Pons (tissue), 1 donor: ENCODE measurements at regions not wholly inside any gene's neighbourhood (a gene's known extent, or its start where the extent isn't known, plus 50 kb on each side); places are given as distances from the start of the nearest gene placed in this dataset.
"Not testable (repeated sequence)": the region's sequence is repeated elsewhere in the genome, so short reads cannot be mapped to it uniquely, and the experiment has no call there.

ENCODE experiments used
- DNase-seq: peaks from one replicate; pipeline ENCODE4 v3.0.0-alpha.2; 2016; ENCODE audit warnings: low spot score

GRCh38 chr7:54355842-54356241 lies 186.3 kb upstream of the VSTM2A start:
- DNase-seq, result no peak

GRCh38 chr7:54360075-54360840 lies 181.9 kb upstream of the VSTM2A start:
- DNase-seq, result no peak

- no peak for DNase-seq
These were observed 151.6 kb upstream of the VSTM2A start for GRCh38 chr7:54390565-54390964.

GRCh38 chr7:54392935-54393334 lies 149.2 kb upstream of the VSTM2A start:
- no peak for DNase-seq

GRCh38 chr7:54394834-54395233 lies 147.3 kb upstream of the VSTM2A start:
- no peak for DNase-seq

GRCh38 chr7:54397836-54398612 lies 144.2 kb upstream of the VSTM2A start:
- no peak for DNase-seq

- DNase-seq, result no peak
These were observed 143.3 kb upstream of the VSTM2A start for GRCh38 chr7:54398863-54399262.

- no peak for DNase-seq
These were observed 132.3 kb upstream of the VSTM2A start for GRCh38 chr7:54409917-54410316.

GRCh38 chr7:54416678-54417077 lies 125.5 kb upstream of the VSTM2A start:
- DNase-seq, result no peak

GRCh38 chr7:54419209-54419608 lies 123.0 kb upstream of the VSTM2A start:
- no peak for DNase-seq

- no peak for DNase-seq
These were observed 115.8 kb upstream of the VSTM2A start for GRCh38 chr7:54426406-54426805.

GRCh38 chr7:54429111-54429510 lies 113.1 kb upstream of the VSTM2A start:
- DNase-seq, result no peak

- no peak for DNase-seq
These were observed 102.8 kb upstream of the VSTM2A start for GRCh38 chr7:54439391-54439790.

- DNase-seq, result not testable (repeated sequence)
These were observed 98.0 kb upstream of the VSTM2A start for GRCh38 chr7:54444046-54444686.

GRCh38 chr7:54453168-54453567 lies 89.0 kb upstream of the VSTM2A start:
- not testable (repeated sequence) for DNase-seq

- DNase-seq, result not testable (repeated sequence)
These were observed 87.5 kb upstream of the VSTM2A start for GRCh38 chr7:54454700-54455099.

GRCh38 chr7:54465095-54465494 lies 77.1 kb upstream of the VSTM2A start:
- DNase-seq, result no peak

GRCh38 chr7:54469740-54470139 lies 72.4 kb upstream of the VSTM2A start:
- no peak for DNase-seq

GRCh38 chr7:54476609-54477008 lies 65.6 kb upstream of the VSTM2A start:
- DNase-seq, result no peak

- no peak for DNase-seq
These were observed 65.1 kb upstream of the VSTM2A start for GRCh38 chr7:54477083-54477482.

GRCh38 chr7:54483523-54483922 lies 58.7 kb upstream of the VSTM2A start:
- DNase-seq, result no peak

GRCh38 chr7:54485044-54485443 lies 57.1 kb upstream of the VSTM2A start:
- DNase-seq, result no peak
